ENCODE measurements at regions not wholly inside any gene's neighbourhood (a gene's known extent, or its start where the extent isn't known, plus 50 kb on each side); places are given as distances from the start of the nearest gene placed in this dataset.

DNA sequence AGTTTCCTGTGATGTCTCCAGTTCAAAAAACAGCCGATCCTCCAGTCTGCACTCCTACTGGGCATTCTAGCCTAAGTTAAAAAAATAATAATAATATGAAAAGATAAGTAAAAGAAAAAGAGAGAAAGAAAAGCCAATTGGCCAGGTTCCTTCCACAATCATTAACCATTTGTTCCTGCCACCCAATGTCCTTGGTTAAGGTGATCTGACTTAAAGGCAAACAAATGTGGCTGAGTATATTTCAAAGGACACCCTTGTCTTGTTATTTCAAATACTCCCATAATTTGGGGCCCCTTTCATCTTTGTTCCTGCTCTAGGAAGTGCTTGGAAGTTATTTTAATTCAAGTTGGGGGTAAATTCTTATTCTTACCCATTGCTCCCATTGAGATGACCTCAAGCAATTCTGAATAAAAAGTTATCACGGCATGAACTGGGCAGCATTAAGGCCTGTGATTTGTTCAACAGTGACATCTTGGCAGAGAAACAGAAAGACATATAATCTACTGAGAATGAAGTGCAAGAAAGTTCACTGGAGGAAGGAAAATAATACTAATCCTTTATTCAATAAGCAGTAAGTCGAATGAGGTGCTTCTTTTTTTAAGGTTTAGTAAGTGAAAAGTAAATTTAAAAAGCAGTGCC lies 1054.5 kb upstream of the FANCL start:
- WGBS (ENCODE audit: extremely low coverage, insufficient coverage, low lambda C conversion rate) = no CpG with 5 or more reads among the region's 3 CpGs
- H3K4me1 ChIP-seq (ENCODE audit: control insufficient read depth, low read depth, low read length) = no peaks in the 10 kb centered on the region
- no peak overlapping the region for H3K9ac ChIP-seq (ENCODE audit: low read length)
- no peak overlapping the region for H2BK15ac ChIP-seq (replicated peaks; ENCODE audit: low read depth)
- H3K4me3 ChIP-seq (ENCODE audit: low read length) = no peak overlapping the region
- H3K27me3 ChIP-seq (ENCODE audit: insufficient read depth, low read length, poor library complexity) = no peaks in the 10 kb centered on the region
- H2BK120ac ChIP-seq (ENCODE audit: low read depth, low read length) = no peak overlapping the region
- no peaks in the 10 kb centered on the region for H3K36me3 ChIP-seq (ENCODE audit: control insufficient read depth, insufficient read depth, low read length)
- no peak overlapping the region for H3K56ac ChIP-seq (ENCODE audit: low read length)
- no peak overlapping the region for H3K27ac ChIP-seq (ENCODE audit: low read depth, low read length)
- H3K23ac ChIP-seq (ENCODE audit: low read length) = no peak overlapping the region
- no peak overlapping the region for H4K5ac ChIP-seq (ENCODE audit: low read length)
- no peak overlapping the region for H3K4me2 ChIP-seq (ENCODE audit: low read length)
- H4K8ac ChIP-seq (ENCODE audit: low read depth, low read length) = no peak overlapping the region
- DNase-seq = no peak
- H3K79me2 ChIP-seq (ENCODE audit: control insufficient read depth, insufficient read depth, low read length) = no peaks in the 10 kb centered on the region
- no peaks in the 10 kb centered on the region for H3K79me1 ChIP-seq (ENCODE audit: low read length)
- H2BK5ac ChIP-seq (ENCODE audit: low read length) = no peak overlapping the region
- H3K18ac ChIP-seq (ENCODE audit: low read length) = no peak overlapping the region
- H3K4ac ChIP-seq (ENCODE audit: low read depth, low read length) = no peak overlapping the region
- no peak overlapping the region for H2AK5ac ChIP-seq (ENCODE audit: low read length)

DNA sequence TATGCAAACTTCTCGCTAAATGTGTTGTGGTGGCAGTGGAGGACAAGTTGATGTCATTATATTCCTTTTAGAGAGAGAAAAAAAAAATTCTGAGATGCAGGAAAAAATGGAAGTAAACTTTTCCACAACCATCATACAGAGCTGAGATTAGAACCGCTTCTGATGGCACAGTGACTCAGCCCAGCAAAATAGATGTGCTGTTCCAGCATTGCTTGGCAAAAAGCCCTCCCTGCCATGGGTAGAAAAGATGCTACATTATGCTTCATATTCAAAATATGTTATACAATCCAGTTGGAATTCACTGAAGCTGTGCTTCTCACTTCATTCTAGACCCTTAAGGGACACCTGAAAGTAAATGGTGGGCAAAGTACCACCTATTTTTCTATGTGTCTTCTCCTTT lies 1047.6 kb upstream of the FANCL start:
- H3K9ac ChIP-seq (ENCODE audit: low read length) = no peak overlapping the region
- H2AK5ac ChIP-seq (ENCODE audit: low read length) = no peak overlapping the region
- no peak overlapping the region for H3K4me3 ChIP-seq (ENCODE audit: low read length)
- H3K4me2 ChIP-seq (ENCODE audit: low read length) = no peak overlapping the region
- WGBS (ENCODE audit: extremely low coverage, insufficient coverage, low lambda C conversion rate) = no CpG with 5 or more reads among the region's 2 CpGs
- no peaks in the 10 kb centered on the region for H3K27me3 ChIP-seq (ENCODE audit: insufficient read depth, low read length, poor library complexity)
- no peak overlapping the region for H2BK5ac ChIP-seq (ENCODE audit: low read length)
- H2BK15ac ChIP-seq (replicated peaks; ENCODE audit: low read depth) = no peak overlapping the region
- no peak for DNase-seq
- no peaks in the 10 kb centered on the region for H3K79me1 ChIP-seq (ENCODE audit: low read length)
- H4K5ac ChIP-seq (ENCODE audit: low read length) = no peak overlapping the region
- no peaks in the 10 kb centered on the region for H3K36me3 ChIP-seq (ENCODE audit: control insufficient read depth, insufficient read depth, low read length)
- no peak overlapping the region for H3K18ac ChIP-seq (ENCODE audit: low read length)
- no peak overlapping the region for H3K56ac ChIP-seq (ENCODE audit: low read length)
- no peak overlapping the region for H3K23ac ChIP-seq (ENCODE audit: low read length)
- no peak overlapping the region for H3K27ac ChIP-seq (ENCODE audit: low read depth, low read length)
- no peak overlapping the region for H2BK120ac ChIP-seq (ENCODE audit: low read depth, low read length)
- H4K8ac ChIP-seq (ENCODE audit: low read depth, low read length) = no peak overlapping the region
- no peaks in the 10 kb centered on the region for H3K79me2 ChIP-seq (ENCODE audit: control insufficient read depth, insufficient read depth, low read length)
- no peak overlapping the region for H3K4ac ChIP-seq (ENCODE audit: low read depth, low read length)
- no peaks in the 10 kb centered on the region for H3K4me1 ChIP-seq (ENCODE audit: control insufficient read depth, low read depth, low read length)

DNA sequence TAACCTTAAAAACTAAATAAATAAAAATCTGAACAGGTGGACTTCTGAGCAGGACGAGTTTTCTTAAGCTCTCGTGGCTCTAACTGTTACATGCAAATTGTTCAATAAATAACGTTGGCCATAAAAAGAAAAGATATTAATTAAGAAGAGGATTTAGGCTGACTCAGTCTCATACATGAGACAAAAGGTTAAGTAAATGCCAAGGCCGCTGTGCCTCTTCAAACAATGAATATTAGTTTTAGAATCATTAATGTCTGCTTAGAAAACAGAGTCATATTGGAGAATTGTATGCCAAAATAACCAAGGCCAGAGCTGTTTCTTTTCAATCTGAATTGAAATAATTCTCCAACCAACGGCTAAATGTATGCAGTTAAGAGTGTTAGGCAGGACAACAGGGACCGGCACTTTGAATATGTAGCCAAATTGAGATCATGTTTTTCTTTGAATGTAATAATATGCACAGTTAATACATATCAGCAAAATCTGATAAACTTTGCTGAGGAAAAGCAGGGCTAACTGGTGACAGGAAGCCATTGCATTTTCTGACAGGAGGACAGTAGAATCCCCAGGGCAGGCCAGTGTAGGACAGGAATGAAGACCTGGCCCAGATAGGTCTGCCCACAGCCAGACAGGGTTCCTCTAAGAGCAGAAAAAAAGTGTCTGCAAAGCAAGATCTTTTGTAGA lies 1041.4 kb upstream of the FANCL start:
- H3K27me3 ChIP-seq (ENCODE audit: insufficient read depth, low read length, poor library complexity) = no peaks in the 10 kb centered on the region
- H3K56ac ChIP-seq (ENCODE audit: low read length) = no peak overlapping the region
- no peaks in the 10 kb centered on the region for H3K79me1 ChIP-seq (ENCODE audit: low read length)
- no peak overlapping the region for H3K4me2 ChIP-seq (ENCODE audit: low read length)
- H3K36me3 ChIP-seq (ENCODE audit: control insufficient read depth, insufficient read depth, low read length) = no peaks in the 10 kb centered on the region
- no peaks in the 10 kb centered on the region for H3K79me2 ChIP-seq (ENCODE audit: control insufficient read depth, insufficient read depth, low read length)
- H2BK5ac ChIP-seq (ENCODE audit: low read length) = no peak overlapping the region
- no peak overlapping the region for H2BK15ac ChIP-seq (replicated peaks; ENCODE audit: low read depth)
- H3K4me3 ChIP-seq (ENCODE audit: low read length) = no peak overlapping the region
- H3K4ac ChIP-seq (ENCODE audit: low read depth, low read length) = no peak overlapping the region
- H2BK120ac ChIP-seq (ENCODE audit: low read depth, low read length) = no peak overlapping the region
- no peak overlapping the region for H3K23ac ChIP-seq (ENCODE audit: low read length)
- H3K27ac ChIP-seq (ENCODE audit: low read depth, low read length) = no peak overlapping the region
- H4K5ac ChIP-seq (ENCODE audit: low read length) = no peak overlapping the region
- H4K8ac ChIP-seq (ENCODE audit: low read depth, low read length) = no peak overlapping the region
- H3K18ac ChIP-seq (ENCODE audit: low read length) = no peak overlapping the region
- no peaks in the 10 kb centered on the region for H3K4me1 ChIP-seq (ENCODE audit: control insufficient read depth, low read depth, low read length)
- no peak overlapping the region for H2AK5ac ChIP-seq (ENCODE audit: low read length)
- no peak for DNase-seq
- H3K9ac ChIP-seq (ENCODE audit: low read length) = no peak overlapping the region
- WGBS (ENCODE audit: extremely low coverage, insufficient coverage, low lambda C conversion rate) = no CpG with 5 or more reads among the region's 6 CpGs

DNA sequence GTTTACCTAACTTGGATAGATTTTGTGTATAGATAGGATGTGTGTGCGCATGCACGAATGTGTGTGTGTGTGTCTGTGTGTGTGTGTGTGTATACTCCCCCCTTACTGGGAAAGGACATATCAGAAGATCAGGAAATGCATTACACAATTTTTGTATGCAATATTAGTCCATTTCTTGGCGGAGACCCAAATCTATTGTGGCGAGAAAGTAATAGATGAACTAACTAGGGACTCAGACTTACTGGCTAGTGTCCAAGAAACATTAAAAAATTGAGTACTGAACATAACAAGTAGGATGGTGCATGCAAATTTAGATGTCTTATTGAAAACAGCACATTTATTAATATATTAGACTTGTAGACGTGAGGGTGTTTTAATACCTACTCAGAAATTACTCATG lies 1036.5 kb upstream of the FANCL start:
- Histone ChIP-seq H3K36me3 (ENCODE audit: control insufficient read depth, insufficient read depth, low read length) (no peaks in the 10 kb centered on the region), H2BK15ac (replicated peaks; ENCODE audit: low read depth) (no peak overlapping the region), H3K9ac (ENCODE audit: low read length) (no peak overlapping the region), H2BK120ac (ENCODE audit: low read depth, low read length) (no peak overlapping the region), H2AK5ac (ENCODE audit: low read length) (no peak overlapping the region), H4K5ac (ENCODE audit: low read length) (no peak overlapping the region), H3K18ac (ENCODE audit: low read length) (no peak overlapping the region), H3K4me3 (ENCODE audit: low read length) (no peak overlapping the region), H3K27me3 (ENCODE audit: insufficient read depth, low read length, poor library complexity) (no peaks in the 10 kb centered on the region), H3K56ac (ENCODE audit: low read length) (no peak overlapping the region), H3K79me1 (ENCODE audit: low read length) (no peaks in the 10 kb centered on the region), H3K4ac (ENCODE audit: low read depth, low read length) (no peak overlapping the region), H3K4me2 (ENCODE audit: low read length) (no peak overlapping the region), H3K27ac (ENCODE audit: low read depth, low read length) (no peak overlapping the region), H3K79me2 (ENCODE audit: control insufficient read depth, insufficient read depth, low read length) (no peaks in the 10 kb centered on the region), H3K23ac (ENCODE audit: low read length) (no peak overlapping the region), H4K8ac (ENCODE audit: low read depth, low read length) (no peak overlapping the region), H2BK5ac (ENCODE audit: low read length) (no peak overlapping the region), H3K4me1 (ENCODE audit: control insufficient read depth, low read depth, low read length) (no peaks in the 10 kb centered on the region)
- no CpG with 5 or more reads among the region's 5 CpGs for WGBS (ENCODE audit: extremely low coverage, insufficient coverage, low lambda C conversion rate)
- DNase-seq = no peak

DNA sequence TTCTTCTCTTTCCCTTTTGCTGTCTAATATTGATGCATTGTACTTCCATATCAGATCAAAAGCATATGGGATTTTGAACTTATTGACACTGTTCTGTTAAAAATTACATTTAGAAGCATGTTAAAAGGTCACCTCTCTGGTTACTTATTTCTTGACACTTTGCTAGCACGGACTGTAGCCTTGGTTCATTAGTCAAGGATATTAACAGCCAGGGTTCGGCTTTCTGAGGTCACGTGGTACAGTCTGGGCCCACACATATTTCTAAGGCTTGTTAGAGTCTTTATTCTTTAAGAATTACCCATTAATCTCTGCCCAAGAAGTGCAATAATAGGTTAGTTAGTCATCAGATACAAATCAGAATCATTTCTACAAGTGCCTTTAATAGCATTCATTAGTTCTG lies 1035.8 kb upstream of the FANCL start:
- no peak overlapping the region for H3K4me3 ChIP-seq (ENCODE audit: low read length)
- no peak overlapping the region for H3K4ac ChIP-seq (ENCODE audit: low read depth, low read length)
- no peak overlapping the region for H2AK5ac ChIP-seq (ENCODE audit: low read length)
- no peak overlapping the region for H3K9ac ChIP-seq (ENCODE audit: low read length)
- no peak overlapping the region for H2BK15ac ChIP-seq (replicated peaks; ENCODE audit: low read depth)
- H3K79me2 ChIP-seq (ENCODE audit: control insufficient read depth, insufficient read depth, low read length) = no peaks in the 10 kb centered on the region
- H3K79me1 ChIP-seq (ENCODE audit: low read length) = no peaks in the 10 kb centered on the region
- H3K23ac ChIP-seq (ENCODE audit: low read length) = no peak overlapping the region
- no CpG with 5 or more reads among the region's 3 CpGs for WGBS (ENCODE audit: extremely low coverage, insufficient coverage, low lambda C conversion rate)
- H4K8ac ChIP-seq (ENCODE audit: low read depth, low read length) = no peak overlapping the region
- no peak overlapping the region for H2BK5ac ChIP-seq (ENCODE audit: low read length)
- no peaks in the 10 kb centered on the region for H3K27me3 ChIP-seq (ENCODE audit: insufficient read depth, low read length, poor library complexity)
- H3K27ac ChIP-seq (ENCODE audit: low read depth, low read length) = no peak overlapping the region
- H3K18ac ChIP-seq (ENCODE audit: low read length) = no peak overlapping the region
- no peaks in the 10 kb centered on the region for H3K4me1 ChIP-seq (ENCODE audit: control insufficient read depth, low read depth, low read length)
- H3K56ac ChIP-seq (ENCODE audit: low read length) = no peak overlapping the region
- H2BK120ac ChIP-seq (ENCODE audit: low read depth, low read length) = no peak overlapping the region
- H4K5ac ChIP-seq (ENCODE audit: low read length) = no peak overlapping the region
- no peaks in the 10 kb centered on the region for H3K36me3 ChIP-seq (ENCODE audit: control insufficient read depth, insufficient read depth, low read length)
- no peak overlapping the region for H3K4me2 ChIP-seq (ENCODE audit: low read length)
- no peak for DNase-seq

DNA sequence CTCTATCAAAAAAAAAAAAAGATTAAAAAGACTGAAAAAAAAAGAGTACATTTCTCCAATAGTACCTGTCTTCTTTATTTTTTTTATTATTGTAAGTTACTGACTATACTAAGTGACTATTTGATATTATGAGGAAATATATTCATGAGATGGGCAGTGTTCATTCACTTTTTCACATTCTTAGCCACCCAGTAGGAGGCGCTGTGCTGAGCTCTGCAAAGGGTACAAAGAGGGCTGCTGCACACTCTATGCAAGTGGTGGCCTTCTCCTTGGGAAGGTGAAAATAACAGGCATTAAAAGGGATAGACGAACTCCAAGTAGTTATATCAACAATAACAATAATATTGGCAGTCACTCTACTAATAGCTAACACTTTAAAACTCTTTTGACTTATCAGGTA lies 1034.9 kb upstream of the FANCL start:
- WGBS (ENCODE audit: extremely low coverage, insufficient coverage, low lambda C conversion rate) = no CpG with 5 or more reads among the region's 2 CpGs
- H2AK5ac ChIP-seq (ENCODE audit: low read length) = no peak overlapping the region
- peak; percentile 43 for DNase-seq

More for the DNA sequence above, 1034.9 kb upstream of the FANCL start:
- Histone ChIP-seq H4K5ac (ENCODE audit: low read length) (no peak overlapping the region), H3K56ac (ENCODE audit: low read length) (no peak overlapping the region), H3K36me3 (ENCODE audit: control insufficient read depth, insufficient read depth, low read length) (no peaks in the 10 kb centered on the region), H3K79me1 (ENCODE audit: low read length) (no peaks in the 10 kb centered on the region), H3K27ac (ENCODE audit: low read depth, low read length) (no peak overlapping the region), H3K4me1 (ENCODE audit: control insufficient read depth, low read depth, low read length) (no peaks in the 10 kb centered on the region), H3K4ac (ENCODE audit: low read depth, low read length) (no peak overlapping the region), H3K4me3 (ENCODE audit: low read length) (no peak overlapping the region), H2BK5ac (ENCODE audit: low read length) (no peak overlapping the region), H3K18ac (ENCODE audit: low read length) (no peak overlapping the region), H3K27me3 (ENCODE audit: insufficient read depth, low read length, poor library complexity) (no peaks in the 10 kb centered on the region), H2BK15ac (replicated peaks; ENCODE audit: low read depth) (no peak overlapping the region), H3K4me2 (ENCODE audit: low read length) (no peak overlapping the region), H3K79me2 (ENCODE audit: control insufficient read depth, insufficient read depth, low read length) (no peaks in the 10 kb centered on the region), H2BK120ac (ENCODE audit: low read depth, low read length) (no peak overlapping the region), H3K9ac (ENCODE audit: low read length) (no peak overlapping the region), H4K8ac (ENCODE audit: low read depth, low read length) (no peak overlapping the region), H3K23ac (ENCODE audit: low read length) (no peak overlapping the region)

Measured in mesendoderm (in vitro differentiated cells).